GM12875 (cell line): ENCODE measurements at regions not wholly inside any gene's neighbourhood (a gene's known extent, or its start where the extent isn't known, plus 50 kb on each side); places are given as distances from the start of the nearest gene placed in this dataset.

Experiments
- H3K4me3 ChIP-seq: one replicate; pipeline ENCODE4 v1.5.1; 2011; ENCODE audit warnings: low read depth, low read length, control low read depth
- CTCF ChIP-seq: IDR thresholded peaks from 2 replicates; pipeline ENCODE4 v1.5.1; 2011; ENCODE audit warnings: low read depth, mild to moderate bottlenecking, control low read depth, inconsistent platforms, low read length, moderate library complexity, borderline replicate concordance; ENCODE audit not compliant: insufficient read depth

- no peak for TF ChIP-seq CTCF
- no peak overlapping the region for H3K4me3 ChIP-seq
Observed at GRCh38 chr18:25686960-25687500, 335.1 kb upstream of the ZNF521 start.

DNA sequence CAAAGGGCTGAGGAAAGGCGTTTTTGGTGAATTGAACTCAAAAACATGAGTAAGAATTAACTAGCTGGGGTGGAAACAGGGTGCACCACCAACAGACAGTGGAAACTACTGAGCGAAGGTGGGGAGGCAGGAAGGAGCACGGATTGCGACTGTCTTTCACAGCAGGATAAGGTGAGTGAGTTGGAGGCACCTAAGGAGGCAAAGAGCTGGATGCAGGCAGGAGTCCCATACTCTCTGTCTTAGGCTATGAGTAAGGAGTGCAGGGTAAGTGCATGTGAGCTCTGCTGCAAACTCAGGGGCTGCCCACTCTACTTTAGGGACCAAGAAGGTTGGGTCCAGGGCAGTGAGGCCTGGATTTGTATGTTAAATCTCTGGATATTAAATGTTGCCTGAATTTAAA is 333.1 kb upstream of the ZNF521 start:
- no peak for TF ChIP-seq CTCF
- H3K4me3 ChIP-seq = no peak overlapping the region

DNA sequence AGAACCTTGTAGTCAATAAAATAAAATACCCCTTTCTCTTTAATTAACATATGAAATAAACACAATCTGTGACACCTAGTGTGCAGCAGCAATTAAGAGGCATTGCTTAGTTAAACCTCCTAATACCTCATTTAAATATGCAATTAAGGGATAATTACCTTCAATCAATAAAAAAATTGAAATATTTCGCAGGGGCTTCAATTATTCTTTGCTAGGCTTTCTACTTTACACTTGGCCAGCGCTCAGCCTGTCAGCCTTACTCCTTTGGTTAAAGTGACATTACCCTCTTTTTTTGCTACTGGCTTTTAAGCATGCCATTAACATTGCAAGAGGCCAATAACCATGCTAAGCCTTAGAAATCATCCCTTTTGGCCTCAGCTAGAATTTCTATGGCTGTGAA is 327.5 kb upstream of the ZNF521 start:
- no peak for TF ChIP-seq CTCF
- no peak overlapping the region for H3K4me3 ChIP-seq

- H3K4me3 ChIP-seq = no peak overlapping the region
- no peak for TF ChIP-seq CTCF
Observed at GRCh38 chr18:25678221-25678620, 326.3 kb upstream of the ZNF521 start.

DNA sequence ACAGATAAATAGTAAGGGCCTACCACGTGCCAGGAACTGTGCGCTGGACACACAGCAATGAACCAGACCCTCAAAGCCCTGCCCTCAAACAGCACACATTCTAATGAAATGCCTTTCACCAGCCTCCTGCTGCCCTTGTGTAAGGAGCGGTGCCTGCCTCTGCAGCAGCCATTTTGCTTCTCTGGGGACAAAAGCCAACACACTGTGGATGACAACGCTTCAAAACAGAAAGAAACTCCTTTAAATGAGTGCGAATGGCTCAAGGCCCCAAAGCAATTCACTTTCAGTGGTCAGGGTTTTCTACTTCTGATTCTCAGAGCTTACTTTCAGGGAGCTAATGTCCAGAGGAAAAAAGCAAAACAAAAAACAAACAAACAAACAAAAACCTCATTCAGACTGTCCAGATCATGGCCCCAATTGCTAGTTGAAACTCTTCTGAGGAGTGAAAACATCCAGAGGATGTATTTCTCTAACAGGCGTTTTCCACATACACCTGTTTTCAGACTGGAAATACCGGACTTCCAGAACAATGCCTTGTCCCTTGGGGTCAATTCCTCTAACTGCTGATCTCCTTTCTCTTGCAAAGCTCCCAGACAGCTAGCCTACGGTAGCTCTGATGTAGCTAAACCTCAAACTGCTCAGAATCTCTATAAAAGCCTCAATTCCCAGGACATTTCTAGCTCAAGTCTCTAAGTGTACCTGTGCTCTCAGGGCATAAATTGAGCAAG is 323.3 kb upstream of the ZNF521 start:
- H3K4me3 ChIP-seq = no peak overlapping the region
- TF ChIP-seq CTCF = no peak

DNA sequence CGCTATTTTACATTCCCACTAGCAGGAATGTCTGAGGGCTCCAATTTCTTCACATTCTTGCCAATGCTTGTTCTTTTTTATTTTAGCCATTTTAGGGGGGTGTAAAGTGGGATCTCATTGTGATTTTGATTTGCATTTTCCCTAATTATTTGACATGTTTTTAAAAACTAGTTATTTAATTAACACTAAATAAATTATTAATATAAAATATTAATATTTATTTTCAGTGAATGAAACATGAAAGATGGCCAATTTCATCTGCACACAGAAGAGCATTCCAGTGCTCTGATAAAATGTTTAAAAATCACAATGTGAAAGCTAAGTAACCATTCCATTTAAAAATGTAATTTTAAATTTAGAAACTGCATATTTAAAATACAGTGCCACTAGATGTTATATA is 322.2 kb upstream of the ZNF521 start:
- H3K4me3 ChIP-seq = no peak overlapping the region
- no peak for TF ChIP-seq CTCF

DNA sequence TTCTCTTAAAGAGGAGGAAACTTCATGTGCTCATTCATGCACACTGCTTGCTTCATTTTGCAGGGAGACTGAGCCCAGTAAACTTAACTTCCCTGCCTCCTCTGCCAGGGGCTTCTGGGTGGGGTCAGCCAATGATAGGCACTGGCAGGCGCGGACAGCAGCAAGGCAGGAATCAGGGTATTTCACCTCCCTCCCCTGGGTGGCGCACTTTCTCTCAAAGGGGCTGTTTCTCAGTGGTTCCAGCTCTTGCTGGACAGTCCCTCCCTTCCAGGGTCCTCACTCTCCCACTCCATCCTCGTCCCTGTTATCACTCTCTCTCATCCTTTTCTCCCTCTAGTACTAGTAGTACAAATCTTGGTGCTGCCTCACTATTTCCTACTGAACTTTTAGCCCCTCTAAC is 320.5 kb upstream of the ZNF521 start:
- TF ChIP-seq CTCF = peak; percentile 25; the same call in 1 of the 2 replicates
- H3K4me3 ChIP-seq = no peak overlapping the region
